Glutamatergic neuron (in vitro differentiated cells): ENCODE measurements at regions not wholly inside any gene's neighbourhood (a gene's known extent, or its start where the extent isn't known, plus 50 kb on each side); places are given as distances from the start of the nearest gene placed in this dataset.

Experiments used
- DNase-seq: peaks from one replicate; pipeline ENCODE4 v3.0.0; 2022
- H3K27ac Mint-ChIP-seq: one replicate; pipeline ENCODE4 v1.8.0; 2020; ENCODE audit warnings: mild to moderate bottlenecking, mixed read lengths, inconsistent platforms; ENCODE audit not compliant: unreplicated experiment
- H3K27me3 Mint-ChIP-seq: one replicate; pipeline ENCODE4 v1.8.0; 2020; ENCODE audit warnings: mild to moderate bottlenecking, moderate library complexity, mixed read lengths, inconsistent platforms; ENCODE audit not compliant: unreplicated experiment
- H3K36me3 Mint-ChIP-seq: one replicate; pipeline ENCODE4 v1.8.0; 2020; ENCODE audit warnings: mild to moderate bottlenecking, mixed read lengths, inconsistent platforms; ENCODE audit not compliant: unreplicated experiment
- H3K4me1 Mint-ChIP-seq: one replicate; pipeline ENCODE4 v1.8.0; 2020; ENCODE audit warnings: mild to moderate bottlenecking, low read depth, mixed read lengths, inconsistent platforms; ENCODE audit not compliant: unreplicated experiment
- H3K4me3 Mint-ChIP-seq: one replicate; pipeline ENCODE4 v1.8.0; 2020; ENCODE audit warnings: mild to moderate bottlenecking, mixed read lengths, inconsistent platforms; ENCODE audit not compliant: unreplicated experiment
- H3K9me3 Mint-ChIP-seq: one replicate; pipeline ENCODE4 v1.8.0; 2020; ENCODE audit warnings: mild to moderate bottlenecking, moderate library complexity, mixed read lengths, inconsistent platforms; ENCODE audit not compliant: unreplicated experiment
- TF ChIP-seq, protein P1 (sequence below): fragments of 200-600 bp; sonication (generic); IDR thresholded peaks from one replicate; pipeline ENCODE4 v1.5.0; 2021; ENCODE audit not compliant: partially characterized antibody, unreplicated experiment

DNA sequence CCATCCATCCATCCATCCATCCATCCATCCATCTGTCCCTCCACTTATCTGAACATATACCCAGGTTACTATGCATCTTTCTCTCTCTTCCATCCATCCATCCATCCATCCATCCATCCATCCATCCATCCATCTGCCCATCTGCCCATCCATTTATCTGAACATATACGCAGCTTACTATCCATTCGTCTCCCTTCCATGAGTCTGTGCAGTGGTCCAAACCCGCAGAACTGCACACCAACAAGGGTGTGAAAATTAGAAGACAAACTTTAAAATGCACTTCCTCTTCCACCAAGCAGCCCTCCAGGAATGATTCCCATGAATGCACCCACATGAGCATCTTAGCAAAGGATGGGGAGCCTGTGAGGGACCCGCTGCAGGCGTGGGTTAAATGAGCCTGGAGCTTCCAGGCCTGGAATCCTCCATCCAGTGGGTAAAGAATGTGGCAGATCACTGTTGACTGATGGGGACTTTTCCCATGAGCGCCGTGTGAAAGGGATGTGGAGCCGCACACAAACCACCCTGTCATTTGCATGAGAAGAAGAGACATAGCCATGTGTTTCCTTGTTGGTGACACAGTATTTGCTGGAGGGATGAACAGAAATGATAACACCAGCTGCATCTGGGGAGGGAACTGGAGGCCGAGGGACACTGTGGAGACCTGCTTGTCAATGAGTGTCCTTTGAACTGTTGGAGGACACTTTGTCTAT lies 376.6 kb downstream of the ADGRD1 start:
- Mint-ChIP-seq H3K36me3 (peaks cover 14% of the 10 kb centered on the region), H3K4me1 (peaks cover 2% of the 10 kb centered on the region), H3K9me3 (peaks cover 9% of the 10 kb centered on the region), H3K4me3 (no peak overlapping the region), H3K27ac (no peak overlapping the region), H3K27me3 (peaks cover 8% of the 10 kb centered on the region)
- DNase-seq: no peak
- TF ChIP-seq, protein P1, sequence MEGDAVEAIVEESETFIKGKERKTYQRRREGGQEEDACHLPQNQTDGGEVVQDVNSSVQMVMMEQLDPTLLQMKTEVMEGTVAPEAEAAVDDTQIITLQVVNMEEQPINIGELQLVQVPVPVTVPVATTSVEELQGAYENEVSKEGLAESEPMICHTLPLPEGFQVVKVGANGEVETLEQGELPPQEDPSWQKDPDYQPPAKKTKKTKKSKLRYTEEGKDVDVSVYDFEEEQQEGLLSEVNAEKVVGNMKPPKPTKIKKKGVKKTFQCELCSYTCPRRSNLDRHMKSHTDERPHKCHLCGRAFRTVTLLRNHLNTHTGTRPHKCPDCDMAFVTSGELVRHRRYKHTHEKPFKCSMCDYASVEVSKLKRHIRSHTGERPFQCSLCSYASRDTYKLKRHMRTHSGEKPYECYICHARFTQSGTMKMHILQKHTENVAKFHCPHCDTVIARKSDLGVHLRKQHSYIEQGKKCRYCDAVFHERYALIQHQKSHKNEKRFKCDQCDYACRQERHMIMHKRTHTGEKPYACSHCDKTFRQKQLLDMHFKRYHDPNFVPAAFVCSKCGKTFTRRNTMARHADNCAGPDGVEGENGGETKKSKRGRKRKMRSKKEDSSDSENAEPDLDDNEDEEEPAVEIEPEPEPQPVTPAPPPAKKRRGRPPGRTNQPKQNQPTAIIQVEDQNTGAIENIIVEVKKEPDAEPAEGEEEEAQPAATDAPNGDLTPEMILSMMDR: no peak

DNA sequence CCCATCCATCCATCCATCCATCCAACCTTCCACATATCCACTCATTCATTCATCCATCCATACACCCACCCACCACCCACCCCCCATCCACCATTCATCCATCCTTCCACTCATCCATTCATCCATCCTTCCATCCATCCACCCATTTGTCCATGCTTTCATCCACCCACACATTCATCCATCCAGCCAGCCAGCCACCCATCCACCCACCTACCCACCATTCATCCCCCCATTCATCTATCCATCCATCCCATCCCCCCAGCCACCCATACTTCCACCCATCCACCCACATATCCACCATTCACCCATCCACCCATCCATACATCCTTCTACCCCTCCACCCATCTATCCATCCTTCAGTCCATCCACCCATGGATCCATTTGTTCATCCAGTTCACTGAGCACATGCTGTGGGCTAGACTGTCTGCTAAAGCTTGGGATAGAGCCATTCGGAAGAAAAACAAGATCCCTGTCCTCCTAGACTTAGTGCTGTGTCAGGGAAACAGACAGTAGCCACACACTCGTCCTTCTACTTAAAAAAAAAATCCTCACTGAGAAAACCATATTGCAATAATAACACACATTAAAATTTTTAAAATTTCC lies 377.5 kb downstream of the ADGRD1 start:
- Mint-ChIP-seq H3K36me3 (peaks cover 14% of the 10 kb centered on the region), H3K27me3 (peaks cover 8% of the 10 kb centered on the region), H3K4me1 (peaks cover 2% of the 10 kb centered on the region), H3K9me3 (peaks cover 8% of the 10 kb centered on the region), H3K4me3 (no peak overlapping the region), H3K27ac (no peak overlapping the region)
- TF ChIP-seq, protein P1: no peak
- no peak for DNase-seq

DNA sequence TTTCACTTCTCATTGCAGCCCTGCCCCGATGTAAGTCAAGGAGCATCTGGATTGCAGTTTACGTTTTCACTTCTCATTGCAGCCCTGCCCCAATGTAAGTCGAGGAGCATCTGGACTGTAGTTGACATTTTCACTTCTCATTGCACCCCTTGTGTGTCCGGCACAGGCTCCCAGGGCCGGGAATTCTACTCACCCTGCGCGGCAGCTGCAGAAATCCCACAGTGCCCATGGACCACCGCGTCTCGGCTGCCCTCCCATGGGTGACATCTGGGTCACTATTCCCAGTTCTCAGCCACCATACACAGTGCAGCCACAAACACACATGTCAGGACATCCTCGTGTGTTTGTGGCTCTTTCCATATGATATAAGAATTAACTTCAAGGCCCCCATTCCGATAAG lies 378.5 kb downstream of the ADGRD1 start:
- no peak overlapping the region for H3K4me3 Mint-ChIP-seq
- H3K4me1 Mint-ChIP-seq: peaks cover 2% of the 10 kb centered on the region
- TF ChIP-seq, protein P1: no peak
- no peak overlapping the region for H3K27ac Mint-ChIP-seq
- DNase-seq: no peak
- peaks cover 6% of the 10 kb centered on the region for H3K36me3 Mint-ChIP-seq
- H3K27me3 Mint-ChIP-seq: peaks cover 2% of the 10 kb centered on the region
- peaks cover 6% of the 10 kb centered on the region for H3K9me3 Mint-ChIP-seq

DNA sequence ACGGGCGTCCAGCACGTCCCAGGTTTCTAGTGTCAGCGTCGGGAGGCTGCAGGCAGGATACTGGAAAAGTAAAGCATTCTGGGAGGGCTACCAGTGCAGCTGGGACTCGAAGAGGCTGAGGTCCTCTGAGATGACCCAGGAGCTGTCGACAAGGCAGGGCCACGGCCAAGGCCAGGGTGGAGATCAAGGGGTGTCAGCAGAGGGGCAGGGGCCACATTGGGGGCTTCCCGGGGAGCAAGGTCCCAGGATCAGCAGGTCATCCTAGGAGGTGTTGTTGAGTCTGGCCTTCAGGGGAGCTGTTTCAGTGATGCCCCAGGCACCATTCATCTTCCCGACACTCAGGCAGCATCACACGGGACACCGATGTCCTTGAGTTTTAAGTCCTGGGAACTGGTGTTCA lies 377.8 kb upstream of the SFSWAP start:
- H3K4me1 Mint-ChIP-seq: no peaks in the 10 kb centered on the region
- TF ChIP-seq, protein P1: no peak
- H3K4me3 Mint-ChIP-seq: no peak overlapping the region
- no peak for DNase-seq
- H3K27me3 Mint-ChIP-seq: peaks cover 2% of the 10 kb centered on the region
- peaks cover 6% of the 10 kb centered on the region for H3K36me3 Mint-ChIP-seq
- H3K9me3 Mint-ChIP-seq: peaks cover 6% of the 10 kb centered on the region
- H3K27ac Mint-ChIP-seq: no peak overlapping the region

DNA sequence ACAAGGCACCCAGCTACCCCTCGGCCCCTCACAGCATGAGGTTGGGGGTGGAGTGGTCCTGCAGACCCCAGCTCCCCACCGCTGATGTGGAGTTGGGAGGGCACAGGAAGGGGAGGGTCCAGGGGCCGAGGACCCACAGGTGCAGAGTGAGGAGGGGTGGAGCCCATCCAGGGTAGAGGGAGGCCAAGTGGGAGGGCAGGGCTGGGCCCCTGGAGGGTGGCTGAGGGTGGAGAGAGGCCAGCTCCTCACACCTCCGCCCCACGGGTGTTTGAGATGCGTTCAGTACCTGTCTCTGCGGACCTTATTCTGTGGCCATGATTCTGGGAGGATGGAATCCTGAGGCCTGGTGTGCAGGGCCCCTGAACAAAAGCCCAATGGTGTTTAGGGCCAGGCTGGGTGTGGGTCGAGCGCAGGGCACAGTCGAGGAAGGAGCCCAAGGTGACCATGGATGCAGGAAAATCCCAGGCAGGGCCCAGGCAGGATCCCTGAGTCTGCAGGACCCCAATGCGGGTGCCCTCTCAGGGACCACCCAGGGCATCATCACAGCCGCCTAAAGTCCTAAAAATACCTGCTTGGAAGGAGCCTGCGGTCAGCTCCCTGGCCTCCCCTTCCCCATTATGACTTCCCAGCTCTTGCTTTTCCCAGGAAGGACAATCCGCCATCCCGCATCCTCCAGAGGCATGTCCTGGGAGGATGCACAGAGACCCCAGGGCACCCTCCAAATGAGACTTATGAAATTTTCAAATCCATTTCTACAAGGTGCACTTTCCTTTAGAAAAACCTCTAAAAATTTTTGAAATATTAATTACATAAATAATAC lies 377.1 kb upstream of the SFSWAP start:
- TF ChIP-seq, protein P1: no peak
- H3K27me3 Mint-ChIP-seq: peaks cover 2% of the 10 kb centered on the region
- peaks cover 6% of the 10 kb centered on the region for H3K9me3 Mint-ChIP-seq
- no peak overlapping the region for H3K4me3 Mint-ChIP-seq
- peaks cover 6% of the 10 kb centered on the region for H3K36me3 Mint-ChIP-seq
- DNase-seq: no peak
- no peak overlapping the region for H3K27ac Mint-ChIP-seq
- H3K4me1 Mint-ChIP-seq: no peaks in the 10 kb centered on the region
